ENCODE measurements at regions not wholly inside any gene's neighbourhood (a gene's known extent, or its start where the extent isn't known, plus 50 kb on each side); places are given as distances from the start of the nearest gene placed in this dataset.

- Histone ChIP-seq H3K27ac (ENCODE audit: control insufficient read depth, insufficient read depth, low read length) (no peak overlapping the region), H4K20me1 (ENCODE audit: control insufficient read depth, extremely low read depth, insufficient read depth, low read length) (no peaks in the 10 kb centered on the region), H3K9me3 (ENCODE audit: control insufficient read depth, low read depth, low read length) (no peaks in the 10 kb centered on the region), H3K27me3 (ENCODE audit: control insufficient read depth, extremely low read depth, insufficient read depth, low read length) (peaks cover 22% of the 10 kb centered on the region), H3K4me2 (ENCODE audit: control insufficient read depth, extremely low read depth, insufficient read depth, low read depth, low read length) (no peak overlapping the region), H3K9me1 (ENCODE audit: control insufficient read depth, extremely low read depth, insufficient read depth, low read length) (no peaks in the 10 kb centered on the region), H3K36me3 (ENCODE audit: control insufficient read depth in 2 of 2, extremely low read depth in 1 of 2, insufficient read depth in 2 of 2, low read length in 2 of 2) (no peaks in the 10 kb centered on the region), H3K79me2 (ENCODE audit: control insufficient read depth, insufficient read depth, low read length) (no peaks in the 10 kb centered on the region), H2AFZ (ENCODE audit: control insufficient read depth, low read length) (no peak overlapping the region), H3K9ac (ENCODE audit: control insufficient read depth, extremely low read depth, insufficient read depth, low read length) (no peak overlapping the region), H3K4me1 (ENCODE audit: control insufficient read depth, extremely low read depth, insufficient read depth, low read length) (no peaks in the 10 kb centered on the region), H3K4me3 (ENCODE audit: control insufficient read depth in 2 of 3, extremely low read depth in 1 of 3, insufficient read depth in 2 of 3, low read depth in 1 of 3, low read length in 3 of 3) (no peak overlapping the region)
- peak; percentile 73 for DNase-seq (ENCODE audit: low read depth, low spot score)
- TF ChIP-seq, protein P1, sequence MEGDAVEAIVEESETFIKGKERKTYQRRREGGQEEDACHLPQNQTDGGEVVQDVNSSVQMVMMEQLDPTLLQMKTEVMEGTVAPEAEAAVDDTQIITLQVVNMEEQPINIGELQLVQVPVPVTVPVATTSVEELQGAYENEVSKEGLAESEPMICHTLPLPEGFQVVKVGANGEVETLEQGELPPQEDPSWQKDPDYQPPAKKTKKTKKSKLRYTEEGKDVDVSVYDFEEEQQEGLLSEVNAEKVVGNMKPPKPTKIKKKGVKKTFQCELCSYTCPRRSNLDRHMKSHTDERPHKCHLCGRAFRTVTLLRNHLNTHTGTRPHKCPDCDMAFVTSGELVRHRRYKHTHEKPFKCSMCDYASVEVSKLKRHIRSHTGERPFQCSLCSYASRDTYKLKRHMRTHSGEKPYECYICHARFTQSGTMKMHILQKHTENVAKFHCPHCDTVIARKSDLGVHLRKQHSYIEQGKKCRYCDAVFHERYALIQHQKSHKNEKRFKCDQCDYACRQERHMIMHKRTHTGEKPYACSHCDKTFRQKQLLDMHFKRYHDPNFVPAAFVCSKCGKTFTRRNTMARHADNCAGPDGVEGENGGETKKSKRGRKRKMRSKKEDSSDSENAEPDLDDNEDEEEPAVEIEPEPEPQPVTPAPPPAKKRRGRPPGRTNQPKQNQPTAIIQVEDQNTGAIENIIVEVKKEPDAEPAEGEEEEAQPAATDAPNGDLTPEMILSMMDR (optimal IDR thresholded peaks at IDR 0.05 in 1 of 3, IDR thresholded peaks at IDR 0.05 in 1 of 3, conservative IDR thresholded peaks at IDR 0.05 in 1 of 3; ENCODE audit: extremely low read depth in 1 of 3, insufficient read depth in 2 of 3, low read length in 3 of 3), result no peak
- TF ChIP-seq EZH2 (IDR thresholded peaks at IDR 0.05; ENCODE audit: low read length), result no peak
- no peak for FAIRE-seq
- dilution Hi-C loops (cut with MboI; ENCODE audit: extremely low pct_ligation_motif_present, low sequenced_read_pairs), result no loop called here
Measured at GRCh38 chr14:100660882-100661635, 65.6 kb upstream of the DLK1 start.

- dilution Hi-C loops (cut with MboI; ENCODE audit: extremely low pct_ligation_motif_present, low sequenced_read_pairs), result no loop called here
- Histone ChIP-seq H3K9me1 (ENCODE audit: control insufficient read depth, extremely low read depth, insufficient read depth, low read length) (no peaks in the 10 kb centered on the region), H3K4me1 (ENCODE audit: control insufficient read depth, extremely low read depth, insufficient read depth, low read length) (no peaks in the 10 kb centered on the region), H2AFZ (ENCODE audit: control insufficient read depth, low read length) (no peak overlapping the region), H3K9me3 (ENCODE audit: control insufficient read depth, low read depth, low read length) (no peaks in the 10 kb centered on the region), H3K4me3 (ENCODE audit: control insufficient read depth in 2 of 3, extremely low read depth in 1 of 3, insufficient read depth in 2 of 3, low read depth in 1 of 3, low read length in 3 of 3) (no peak overlapping the region), H3K79me2 (ENCODE audit: control insufficient read depth, insufficient read depth, low read length) (no peaks in the 10 kb centered on the region), H3K27me3 (ENCODE audit: control insufficient read depth, extremely low read depth, insufficient read depth, low read length) (peaks cover 24% of the 10 kb centered on the region), H3K36me3 (ENCODE audit: control insufficient read depth in 2 of 2, extremely low read depth in 1 of 2, insufficient read depth in 2 of 2, low read length in 2 of 2) (no peaks in the 10 kb centered on the region), H3K27ac (ENCODE audit: control insufficient read depth, insufficient read depth, low read length) (no peak overlapping the region), H3K4me2 (ENCODE audit: control insufficient read depth, extremely low read depth, insufficient read depth, low read depth, low read length) (no peak overlapping the region), H4K20me1 (ENCODE audit: control insufficient read depth, extremely low read depth, insufficient read depth, low read length) (no peaks in the 10 kb centered on the region), H3K9ac (ENCODE audit: control insufficient read depth, extremely low read depth, insufficient read depth, low read length) (no peak overlapping the region)
- FAIRE-seq (no peak), DNase-seq (ENCODE audit: low read depth, low spot score) (peak; percentile 21)
- TF ChIP-seq EZH2 (IDR thresholded peaks at IDR 0.05; ENCODE audit: low read length), result no peak
- TF ChIP-seq, protein P1 (optimal IDR thresholded peaks at IDR 0.05 in 1 of 3, IDR thresholded peaks at IDR 0.05 in 1 of 3, conservative IDR thresholded peaks at IDR 0.05 in 1 of 3; ENCODE audit: extremely low read depth in 1 of 3, insufficient read depth in 2 of 3, low read length in 3 of 3), result peak; percentile 79 to 97 (median 83)
Measured at GRCh38 chr14:100662879-100663760, 63.6 kb upstream of the DLK1 start.
